MCF 10A (cell line): ENCODE measurements at regions not wholly inside any gene's neighbourhood (a gene's known extent, or its start where the extent isn't known, plus 50 kb on each side); places are given as distances from the start of the nearest gene placed in this dataset.

Experiments used
- BruUV-seq: library from RNA; stranded (reverse); fragments of 400-500 nt; replicated peaks from 2 replicates; lab custom pipeline; 2021; lab: Mats Ljungman, UMichigan
- CTCF ChIA-PET: fragments of 300-600 bp; sonication (Branson Sonifier 250); formaldehyde crosslinking; extraction: SDS; loops from one replicate; lab custom pipeline; 2021; ENCODE audit warnings: antibody characterized with exemption, inconsistent platforms; lab: Yijun Ruan, JAX
- POLR2A ChIA-PET: fragments of 300-600, 350-650 bp; sonication (Branson Sonifier 250); formaldehyde crosslinking; extraction: SDS; loops from one replicate; lab custom pipeline; 2020; ENCODE audit warnings: antibody characterized with exemption, inconsistent platforms; lab: Yijun Ruan, JAX
- DNase-seq: peaks from one replicate; pipeline ENCODE4 v3.0.0-alpha.2; 2018; ENCODE audit not compliant: unreplicated experiment
- H3K27ac Mint-ChIP-seq: one replicate; pipeline ENCODE4 v1.8.0; 2022; ENCODE audit warnings: mild to moderate bottlenecking, low read depth, mixed read lengths; ENCODE audit not compliant: unreplicated experiment
- H3K27me3 Mint-ChIP-seq: one replicate; pipeline ENCODE4 v1.8.0; 2022; ENCODE audit warnings: mixed read lengths; ENCODE audit not compliant: insufficient read depth, unreplicated experiment
- H3K36me3 Mint-ChIP-seq: one replicate; pipeline ENCODE4 v1.8.0; 2022; ENCODE audit warnings: mild to moderate bottlenecking, moderate library complexity, mixed read lengths; ENCODE audit not compliant: insufficient read depth, unreplicated experiment
- H3K4me1 Mint-ChIP-seq: one replicate; pipeline ENCODE4 v1.8.0; 2022; ENCODE audit warnings: mixed read lengths; ENCODE audit not compliant: insufficient read depth, unreplicated experiment
- H3K4me3 Mint-ChIP-seq: one replicate; pipeline ENCODE4 v1.8.0; 2022; ENCODE audit warnings: mild to moderate bottlenecking, moderate library complexity, mixed read lengths; ENCODE audit not compliant: unreplicated experiment
- H3K9me3 Mint-ChIP-seq: one replicate; pipeline ENCODE4 v1.8.0; 2022; ENCODE audit warnings: mixed read lengths; ENCODE audit not compliant: unreplicated experiment
- intact Hi-C: fragments of 100-400 bp; cut with micrococcal nuclease; formaldehyde crosslinking; loops from 2 replicates; pipeline ENCODE4 v1.14.1; 2022
- TF ChIP-seq, protein P1 (sequence below): fragments of 200-600 bp; IDR thresholded peaks from one replicate; pipeline ENCODE4 v1.8.0; 2022; ENCODE audit warnings: antibody characterized with exemption, mild to moderate bottlenecking; ENCODE audit not compliant: unreplicated experiment

DNA sequence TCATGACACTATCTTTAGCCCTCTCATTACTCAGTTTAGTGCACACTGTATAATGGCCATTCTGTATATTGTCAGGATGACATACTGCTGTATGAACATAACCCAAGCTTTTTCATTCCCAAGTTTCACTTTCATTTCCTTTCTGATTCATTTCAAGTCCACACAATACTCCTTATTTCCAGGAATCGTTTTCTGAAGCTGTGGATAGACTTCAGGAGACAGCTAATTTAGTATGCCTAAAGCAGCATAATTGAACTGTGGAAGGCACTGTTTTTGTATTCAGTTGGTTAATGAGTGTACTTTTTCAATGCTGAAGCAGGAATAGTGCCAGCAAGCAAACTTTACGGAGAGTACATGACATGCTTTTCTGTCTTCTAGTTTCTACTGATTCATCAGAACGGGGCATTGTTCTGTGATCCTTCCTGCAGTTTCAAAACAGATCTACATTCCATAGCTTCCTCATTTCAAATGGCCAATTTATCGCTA, 578.5 kb upstream of the ZP4 start:
- DNase-seq = no peak
- no peak overlapping the region for H3K4me3 Mint-ChIP-seq
- no peaks in the 10 kb centered on the region for H3K4me1 Mint-ChIP-seq
- no TSS peak for BruUV-seq
- no peaks in the 10 kb centered on the region for H3K36me3 Mint-ChIP-seq
- peaks cover 3% of the 10 kb centered on the region for H3K9me3 Mint-ChIP-seq
- no peak overlapping the region for H3K27ac Mint-ChIP-seq
- H3K27me3 Mint-ChIP-seq = no peaks in the 10 kb centered on the region
- TF ChIP-seq, protein P1, sequence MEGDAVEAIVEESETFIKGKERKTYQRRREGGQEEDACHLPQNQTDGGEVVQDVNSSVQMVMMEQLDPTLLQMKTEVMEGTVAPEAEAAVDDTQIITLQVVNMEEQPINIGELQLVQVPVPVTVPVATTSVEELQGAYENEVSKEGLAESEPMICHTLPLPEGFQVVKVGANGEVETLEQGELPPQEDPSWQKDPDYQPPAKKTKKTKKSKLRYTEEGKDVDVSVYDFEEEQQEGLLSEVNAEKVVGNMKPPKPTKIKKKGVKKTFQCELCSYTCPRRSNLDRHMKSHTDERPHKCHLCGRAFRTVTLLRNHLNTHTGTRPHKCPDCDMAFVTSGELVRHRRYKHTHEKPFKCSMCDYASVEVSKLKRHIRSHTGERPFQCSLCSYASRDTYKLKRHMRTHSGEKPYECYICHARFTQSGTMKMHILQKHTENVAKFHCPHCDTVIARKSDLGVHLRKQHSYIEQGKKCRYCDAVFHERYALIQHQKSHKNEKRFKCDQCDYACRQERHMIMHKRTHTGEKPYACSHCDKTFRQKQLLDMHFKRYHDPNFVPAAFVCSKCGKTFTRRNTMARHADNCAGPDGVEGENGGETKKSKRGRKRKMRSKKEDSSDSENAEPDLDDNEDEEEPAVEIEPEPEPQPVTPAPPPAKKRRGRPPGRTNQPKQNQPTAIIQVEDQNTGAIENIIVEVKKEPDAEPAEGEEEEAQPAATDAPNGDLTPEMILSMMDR = no peak
- POLR2A ChIA-PET = interaction anchor here (0.6 to 0.8 kb wide), 3 partner anchors 12 to 1730 kb away, joined by 3 to 4 read pairs (median 3); no protein-coding TSS in a partner anchor
- CTCF ChIA-PET = interaction anchor here (0.6 to 1.9 kb wide), 4 partner anchors 10 to 617 kb away, joined by 3 to 6 read pairs (median 4); no protein-coding TSS in a partner anchor
- intact Hi-C loops = no loop called here

DNA sequence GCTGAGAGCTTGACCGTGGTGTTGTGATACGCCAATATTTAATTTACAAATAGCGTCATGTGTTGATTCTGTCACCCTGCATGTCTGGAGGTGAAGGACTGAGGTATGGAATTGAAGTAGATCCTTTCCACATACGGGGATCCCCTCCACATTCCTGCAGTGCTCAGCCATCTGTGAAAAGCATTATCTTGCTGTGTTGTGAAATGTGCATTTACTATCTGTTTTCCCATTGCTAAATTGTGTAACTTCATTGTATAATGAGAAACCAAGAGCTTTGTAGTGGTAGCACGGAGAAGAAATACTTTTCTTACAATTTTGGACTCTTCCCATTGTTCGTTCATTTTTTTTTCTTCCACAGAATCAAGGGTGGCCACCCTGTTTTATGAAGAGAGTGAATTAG, 577.3 kb upstream of the ZP4 start:
- no TSS peak for BruUV-seq
- CTCF ChIA-PET = interaction anchor here (0.7 to 1.0 kb wide), 2 partner anchors 62 to 123 kb away, joined by 3 read pairs; no protein-coding TSS in a partner anchor
- H3K4me1 Mint-ChIP-seq = no peaks in the 10 kb centered on the region
- H3K27ac Mint-ChIP-seq = no peak overlapping the region
- DNase-seq = no peak
- H3K27me3 Mint-ChIP-seq = no peaks in the 10 kb centered on the region
- TF ChIP-seq, protein P1 = no peak
- H3K9me3 Mint-ChIP-seq = peaks cover 7% of the 10 kb centered on the region
- H3K4me3 Mint-ChIP-seq = no peak overlapping the region
- intact Hi-C loops = no loop called here
- POLR2A ChIA-PET = interaction anchor here (0.6 kb wide), 1 partner anchor 35 kb away, joined by 3 read pairs; no protein-coding TSS in a partner anchor
- H3K36me3 Mint-ChIP-seq = no peaks in the 10 kb centered on the region

GRCh38 chr1:238466459-238466858, 575.7 kb upstream of the ZP4 start:
- no peaks in the 10 kb centered on the region for H3K36me3 Mint-ChIP-seq
- TF ChIP-seq, protein P1 = no peak
- POLR2A ChIA-PET = interaction anchor here (0.7 to 1.0 kb wide), 2 partner anchors 8 to 9 kb away, joined by 3 read pairs; no protein-coding TSS in a partner anchor
- BruUV-seq = no TSS peak
- H3K4me3 Mint-ChIP-seq = no peak overlapping the region
- intact Hi-C loops = no loop called here
- H3K4me1 Mint-ChIP-seq = no peaks in the 10 kb centered on the region
- CTCF ChIA-PET = interaction anchor here (0.5 to 1.4 kb wide), 6 partner anchors 14 to 1722 kb away, joined by 3 to 4 read pairs (median 4); no protein-coding TSS in a partner anchor
- no peak overlapping the region for H3K27ac Mint-ChIP-seq
- no peaks in the 10 kb centered on the region for H3K27me3 Mint-ChIP-seq
- DNase-seq = no peak
- H3K9me3 Mint-ChIP-seq = peaks cover 7% of the 10 kb centered on the region

- ChIA-PET POLR2A (no interaction called here), CTCF (interaction anchor here (1.4 kb wide), 1 partner anchor 20 kb away, joined by 4 read pairs; no protein-coding TSS in a partner anchor)
- H3K36me3 Mint-ChIP-seq = no peaks in the 10 kb centered on the region
- no peak for DNase-seq
- no peak overlapping the region for H3K4me3 Mint-ChIP-seq
- intact Hi-C loops = no loop called here
- H3K27ac Mint-ChIP-seq = no peak overlapping the region
- H3K9me3 Mint-ChIP-seq = peaks cover 7% of the 10 kb centered on the region
- H3K4me1 Mint-ChIP-seq = no peaks in the 10 kb centered on the region
- H3K27me3 Mint-ChIP-seq = no peaks in the 10 kb centered on the region
- BruUV-seq = no TSS peak
- TF ChIP-seq, protein P1 = no peak
Measured at GRCh38 chr1:238465449-238465848, 574.7 kb upstream of the ZP4 start.
